Transverse colon (tissue), 4 donors: ENCODE measurements at regions not wholly inside any gene's neighbourhood (a gene's known extent, or its start where the extent isn't known, plus 50 kb on each side); places are given as distances from the start of the nearest gene placed in this dataset.
A peak's percentile ranks its signal among the peaks of the same experiment; 100 is the strongest.

Source experiments
- DNase-seq: peaks from one replicate; pipeline ENCODE4 v3.0.0-alpha.2; 2019
- H3K27ac ChIP-seq, 4 donors: fragments of 200-600 bp; sonication (generic); 2 replicates each; pipeline ENCODE4 v1.5.1; 2016 to 2018; ENCODE audit warnings: inconsistent platforms in 4 of 4
- H3K27me3 ChIP-seq: fragments of 200-600 bp; sonication (generic); 2 replicates; pipeline ENCODE4 v1.5.1; 2017; ENCODE audit warnings: inconsistent platforms
- H3K36me3 ChIP-seq, 4 donors: fragments of 200-600 bp; sonication (generic); 2 replicates each; pipeline ENCODE4 v1.5.1; 2017 to 2019; ENCODE audit warnings: inconsistent platforms in 4 of 4
- H3K4me1 ChIP-seq, 4 donors: fragments of 200-600 bp; sonication (generic); 2 replicates each; pipeline ENCODE4 v1.5.1; 2017 to 2020; ENCODE audit warnings: inconsistent platforms in 4 of 4
- H3K4me3 ChIP-seq, 4 donors: fragments of 200-600 bp; sonication (generic); 1 replicate in 1 of 4; 2 replicates in 3 of 4; pipeline versions ENCODE4 v1.5.1 to v1.6.1; 2017 to 2019; ENCODE audit warnings: inconsistent platforms in 4 of 4
- H3K9me3 ChIP-seq, 2 donors: fragments of 200-600 bp; sonication (generic); 2 replicates each; pipeline ENCODE4 v1.5.1; 2017 to 2019; ENCODE audit warnings: inconsistent platforms in 2 of 2
- CTCF ChIP-seq, 5 experiments: fragments of 200-600 bp in 3 of 5; fragments of 450-650 bp in 2 of 5; sonication (generic) in 3 of 5; IDR thresholded peaks; 1 replicate in 2 of 5; 2 replicates in 3 of 5; pipeline ENCODE4 v1.5.1; 2016 to 2017; ENCODE audit warnings: antibody characterized with exemption in 5 of 5, inconsistent platforms in 3 of 5, mild to moderate bottlenecking in 2 of 5, moderate library complexity in 1 of 5
- EP300 ChIP-seq: sonication (generic); formaldehyde crosslinking; IDR thresholded peaks from one replicate; pipeline ENCODE4 v1.6.1; 2017; ENCODE audit warnings: antibody characterized with exemption, low read depth
- POLR2A ChIP-seq: fragments of 450-650 bp; IDR thresholded peaks from one replicate; pipeline ENCODE4 v1.6.1; 2016; ENCODE audit warnings: antibody characterized with exemption, mild to moderate bottlenecking, moderate library complexity
- POLR2AphosphoS5 ChIP-seq, 3 donors: sonication (generic); formaldehyde crosslinking; IDR thresholded peaks; one replicate each; pipeline ENCODE4 v1.6.1; 2016; ENCODE audit warnings: antibody characterized with exemption in 3 of 3
- WGBS, 2 donors: methylation state at CpG; one replicate each; pipeline ENCODE4 v1.1.5; 2018; ENCODE audit warnings: low coverage in 1 of 2; 5-methylcytosine and 5-hydroxymethylcytosine counted together
- in situ Hi-C, 4 donors: fragments of 200-750 bp; cut with MboI; loops; one replicate each; pipeline versions ENCODE4 v1.15.0 to v1.15.1; 2017; ENCODE audit warnings: low sequenced_read_pairs in 3 of 4, low pct_ligation_motif_present in 1 of 4, low pct_unique_long_range_greater_than_20kb in 1 of 4
- intact Hi-C: fragments of 100-400 bp; cut with DNase I; formaldehyde crosslinking; loops from one replicate; pipeline ENCODE4 v1.15.1; 2023; ENCODE audit warnings: low total_unique reads

- H3K27ac ChIP-seq: peak overlapping the region in 1 of 4 donors; percentile 10
- in situ Hi-C loops: no loop called here
- no peak for TF ChIP-seq POLR2AphosphoS5 (IDR thresholded peaks at IDR 0.05)
- TF ChIP-seq CTCF (IDR thresholded peaks at IDR 0.05): peak in 1 of 5 experiments; percentile 21
Observed at GRCh38 chr3:68403741-68404140, 528.6 kb downstream of the TAFA4 start.

GRCh38 chr3:68402235-68402918 is 530.0 kb downstream of the TAFA4 start:
- whole genome bisulfite sequencing, 2 donors: 58 to 78% methylated on average over 6 of the region's 6 CpGs
- Histone ChIP-seq H3K27ac (peak overlapping the region in 1 of 4 donors; percentile 43), H3K4me1 (peaks cover 0 to 4% (median 0%) of the 10 kb centered on the region in 4 donors), H3K9me3 (no peaks in the 10 kb centered on the region), H3K4me3 (no peak overlapping the region), H3K36me3 (no peaks in the 10 kb centered on the region), H3K27me3 (no peaks in the 10 kb centered on the region)
- in situ Hi-C loops (no loop called here), intact Hi-C loops (no loop called here)
- no peak for DNase-seq
- TF ChIP-seq POLR2A (no peak), POLR2AphosphoS5 (IDR thresholded peaks at IDR 0.05) (peak in 1 of 3 donors; percentile 48)

More at GRCh38 chr3:68403741-68404140, 528.6 kb downstream of the TAFA4 start:
- intact Hi-C loops: no loop called here
- H3K9me3 ChIP-seq: no peaks in the 10 kb centered on the region
- DNase-seq: no peak
- H3K4me3 ChIP-seq: no peak overlapping the region
- H3K4me1 ChIP-seq: peaks cover 0 to 4% (median 0%) of the 10 kb centered on the region in 4 donors
- H3K36me3 ChIP-seq: no peaks in the 10 kb centered on the region
- H3K27me3 ChIP-seq: no peaks in the 10 kb centered on the region

GRCh38 chr3:68378631-68379030 is 553.7 kb downstream of the TAFA4 start:
- TF ChIP-seq POLR2A: no peak
- no peak for TF ChIP-seq POLR2AphosphoS5 (IDR thresholded peaks at IDR 0.05)
- TF ChIP-seq EP300: no peak
- no peak for TF ChIP-seq CTCF (IDR thresholded peaks at IDR 0.05)
- no peaks in the 10 kb centered on the region for H3K4me1 ChIP-seq
- no peak overlapping the region for H3K4me3 ChIP-seq
- 71 to 77% methylated on average over 6 to 8 of the region's 8 CpGs for WGBS, 2 donors
- no peak for DNase-seq
- intact Hi-C loops: no loop called here
- no peak overlapping the region for H3K27ac ChIP-seq
- no peaks in the 10 kb centered on the region for H3K36me3 ChIP-seq
- no peaks in the 10 kb centered on the region for H3K9me3 ChIP-seq
- in situ Hi-C loops: no loop called here
- no peaks in the 10 kb centered on the region for H3K27me3 ChIP-seq

- Histone ChIP-seq H3K27me3 (no peaks in the 10 kb centered on the region), H3K36me3 (no peaks in the 10 kb centered on the region), H3K4me1 (no peaks in the 10 kb centered on the region), H3K27ac (no peak overlapping the region), H3K9me3 (no peaks in the 10 kb centered on the region), H3K4me3 (no peak overlapping the region)
- no peak for TF ChIP-seq CTCF (IDR thresholded peaks at IDR 0.05)
- no peak for TF ChIP-seq POLR2A
- TF ChIP-seq EP300: no peak
- no peak for TF ChIP-seq POLR2AphosphoS5 (IDR thresholded peaks at IDR 0.05)
- in situ Hi-C loops: no loop called here
- no peak for DNase-seq
- intact Hi-C loops: no loop called here
- whole genome bisulfite sequencing, 2 donors: 33 to 50% methylated on average over 3 of the region's 3 CpGs
Observed at GRCh38 chr3:68373727-68374126, 558.6 kb downstream of the TAFA4 start.

- Histone ChIP-seq H3K27ac (no peak overlapping the region), H3K9me3 (no peaks in the 10 kb centered on the region), H3K36me3 (no peaks in the 10 kb centered on the region), H3K4me3 (no peak overlapping the region), H3K27me3 (no peaks in the 10 kb centered on the region), H3K4me1 (no peaks in the 10 kb centered on the region)
- intact Hi-C loops (no loop called here), in situ Hi-C loops (no loop called here)
- TF ChIP-seq POLR2AphosphoS5 (IDR thresholded peaks at IDR 0.05) (no peak), CTCF (IDR thresholded peaks at IDR 0.05) (no peak), EP300 (no peak), POLR2A (no peak)
- WGBS, 2 donors: 96 to 98% methylated on average over 3 of the region's 3 CpGs
- DNase-seq: no peak
Observed at GRCh38 chr3:68363796-68364195, 568.6 kb downstream of the TAFA4 start.
